WTC11 (cell line): ENCODE measurements at regions not wholly inside any gene's neighbourhood (a gene's known extent, or its start where the extent isn't known, plus 50 kb on each side); places are given as distances from the start of the nearest gene placed in this dataset.

Experiments
- CTCF ChIP-seq: fragments of 200-600 bp; IDR thresholded peaks from 2 replicates; pipeline ENCODE4 v1.8.0; 2022; ENCODE audit warnings: antibody characterized with exemption
- NR2C2 ChIP-seq: sonication (generic); formaldehyde crosslinking; IDR thresholded peaks from 2 replicates; pipeline ENCODE4 v1.8.0; 2022; ENCODE audit warnings: mild to moderate bottlenecking, missing genetic modification reagents
- TF ChIP-seq, protein P1 (sequence below): sonication (generic); formaldehyde crosslinking; IDR thresholded peaks from 2 replicates; pipeline ENCODE4 v1.8.1; 2023; ENCODE audit warnings: mild to moderate bottlenecking, missing genetic modification reagents, moderate library complexity

GRCh38 chr5:174307656-174308271, 262.3 kb downstream of the NSG2 start:
- TF ChIP-seq CTCF (no peak), NR2C2 (CRISPR knock-in tag) (no peak)
- TF ChIP-seq, protein P1, sequence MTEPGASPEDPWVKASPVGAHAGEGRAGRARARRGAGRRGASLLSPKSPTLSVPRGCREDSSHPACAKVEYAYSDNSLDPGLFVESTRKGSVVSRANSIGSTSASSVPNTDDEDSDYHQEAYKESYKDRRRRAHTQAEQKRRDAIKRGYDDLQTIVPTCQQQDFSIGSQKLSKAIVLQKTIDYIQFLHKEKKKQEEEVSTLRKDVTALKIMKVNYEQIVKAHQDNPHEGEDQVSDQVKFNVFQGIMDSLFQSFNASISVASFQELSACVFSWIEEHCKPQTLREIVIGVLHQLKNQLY: no peak
